ENCODE measurements at regions not wholly inside any gene's neighbourhood (a gene's known extent, or its start where the extent isn't known, plus 50 kb on each side); places are given as distances from the start of the nearest gene placed in this dataset.

DNA sequence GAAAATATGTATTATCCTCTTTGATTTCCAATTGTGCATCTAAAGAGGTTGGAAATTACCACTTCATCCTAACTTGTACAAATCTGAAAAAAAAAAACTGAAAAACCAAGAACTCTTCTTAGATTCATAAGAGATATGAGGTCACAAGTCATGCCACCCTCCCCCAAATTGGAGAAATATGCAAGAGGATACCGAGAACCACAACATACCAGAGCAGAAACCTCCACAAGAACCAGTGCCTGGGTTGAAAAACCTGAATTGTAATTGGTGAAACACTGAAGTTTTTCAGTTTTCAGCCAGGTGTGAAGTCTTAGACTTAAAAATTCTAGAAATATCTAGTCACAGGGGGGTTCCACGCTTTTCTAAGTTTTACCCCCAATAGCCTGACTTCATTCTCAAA is 1029.5 kb upstream of the LRRTM1 start:
- no peak for TF ChIP-seq CTCF (conservative IDR thresholded peaks at IDR 0.05; ENCODE audit: low read depth, low read length)
- TF ChIP-seq EZH2 (IDR thresholded peaks at IDR 0.05; ENCODE audit: low read length, unreplicated experiment) = no peak
- no peak for TF ChIP-seq EZH2phosphoT487 (IDR thresholded peaks at IDR 0.05; ENCODE audit: borderline replicate concordance, low read length)
